NCI-H2029 treated with DMSO at 0.1 percent for 48 hours (cell line): ENCODE measurements at regions not wholly inside any gene's neighbourhood (a gene's known extent, or its start where the extent isn't known, plus 50 kb on each side); places are given as distances from the start of the nearest gene placed in this dataset.

Experiments used
- DNase-seq: peaks from one replicate; lab custom pipeline; 2025; lab: John Stamatoyannopoulos, UW

GRCh38 chr21:41610042-41610839, 102.3 kb upstream of the TMPRSS2 start:
- DNase-seq, result no peak

- no peak for DNase-seq
These were observed 98.7 kb upstream of the TMPRSS2 start for GRCh38 chr21:41606706-41607105.

- DNase-seq, result no peak
These were observed 98.0 kb upstream of the TMPRSS2 start for GRCh38 chr21:41605934-41606285.

- peak; percentile 49 for DNase-seq
These were observed 97.4 kb upstream of the TMPRSS2 start for GRCh38 chr21:41605178-41605933.

GRCh38 chr21:41604583-41605041, 96.7 kb upstream of the TMPRSS2 start:
- no peak for DNase-seq

GRCh38 chr21:41603476-41603875, 95.5 kb upstream of the TMPRSS2 start:
- DNase-seq, result no peak

GRCh38 chr21:41602531-41602930, 94.6 kb upstream of the TMPRSS2 start:
- DNase-seq, result no peak

GRCh38 chr21:41601573-41602368, 93.8 kb upstream of the TMPRSS2 start:
- DNase-seq, result no peak

GRCh38 chr21:41600961-41601572, 93.1 kb upstream of the TMPRSS2 start:
- no peak for DNase-seq

GRCh38 chr21:41600556-41600955, 92.6 kb upstream of the TMPRSS2 start:
- no peak for DNase-seq

GRCh38 chr21:41600116-41600515, 92.2 kb upstream of the TMPRSS2 start:
- DNase-seq, result no peak

- peak; percentile 93 for DNase-seq
These were observed 90.8 kb upstream of the TMPRSS2 start for GRCh38 chr21:41598561-41599431.

- DNase-seq, result no peak
These were observed 89.9 kb upstream of the TMPRSS2 start for GRCh38 chr21:41597811-41598231.

- DNase-seq, result no peak
These were observed 89.3 kb upstream of the TMPRSS2 start for GRCh38 chr21:41597227-41597626.

- DNase-seq, result no peak
These were observed 88.4 kb upstream of the TMPRSS2 start for GRCh38 chr21:41596241-41596925.

- no peak for DNase-seq
These were observed 86.3 kb upstream of the TMPRSS2 start for GRCh38 chr21:41594268-41594667.

GRCh38 chr21:41593760-41594138, 85.8 kb upstream of the TMPRSS2 start:
- no peak for DNase-seq

GRCh38 chr21:41593051-41593759, 85.2 kb upstream of the TMPRSS2 start:
- no peak for DNase-seq

GRCh38 chr21:41589620-41590175, 81.7 kb upstream of the TMPRSS2 start:
- no peak for DNase-seq

- DNase-seq, result no peak
These were observed 81.2 kb upstream of the TMPRSS2 start for GRCh38 chr21:41589131-41589530.
